ENCODE measurements at regions not wholly inside any gene's neighbourhood (a gene's known extent, or its start where the extent isn't known, plus 50 kb on each side); places are given as distances from the start of the nearest gene placed in this dataset.

GRCh38 chr11:38006466-38006865 is 1408.4 kb upstream of the RAG2 start:
- H3K79me2 ChIP-seq (replicated peaks; ENCODE audit: insufficient read depth, low read length): no peaks in the 10 kb centered on the region
- TF ChIP-seq EZH2 (IDR thresholded peaks at IDR 0.05; ENCODE audit: borderline replicate concordance, insufficient read depth, low read length, poor library complexity, severe bottlenecking) (no peak), SMC3 (conservative IDR thresholded peaks at IDR 0.05; ENCODE audit: poor library complexity) (no peak), RAD21 (conservative IDR thresholded peaks at IDR 0.05) (no peak), CTCF (IDR thresholded peaks at IDR 0.05; ENCODE audit: poor library complexity, severe bottlenecking) (no peak), POLR2AphosphoS5 (IDR thresholded peaks at IDR 0.05) (no peak), EP300 (conservative IDR thresholded peaks at IDR 0.05; ENCODE audit: poor library complexity, severe bottlenecking) (no peak), TAF1 (IDR thresholded peaks at IDR 0.05; ENCODE audit: low read depth) (no peak), REST (IDR thresholded peaks at IDR 0.05; ENCODE audit: borderline replicate concordance) (no peak), MXI1 (conservative IDR thresholded peaks at IDR 0.05; ENCODE audit: poor library complexity, severe bottlenecking) (no peak)
- H3K4me3 ChIP-seq (ENCODE audit: low read length): no peak overlapping the region

GRCh38 chr11:38005597-38005996 is 1407.6 kb upstream of the RAG2 start:
- H2AFZ ChIP-seq (ENCODE audit: low read depth, low read length): no peak overlapping the region
- no peaks in the 10 kb centered on the region for H3K9me3 ChIP-seq (ENCODE audit: low read length)
- H3K27me3 ChIP-seq (ENCODE audit: insufficient read depth, low read depth, low read length): no peaks in the 10 kb centered on the region
- H3K27ac ChIP-seq (ENCODE audit: low read length): no peak overlapping the region
- no peak overlapping the region for H3K4me2 ChIP-seq (ENCODE audit: low read length)
- TF ChIP-seq MXI1 (conservative IDR thresholded peaks at IDR 0.05; ENCODE audit: poor library complexity, severe bottlenecking) (no peak), TAF1 (IDR thresholded peaks at IDR 0.05; ENCODE audit: low read depth) (no peak), SMC3 (conservative IDR thresholded peaks at IDR 0.05; ENCODE audit: poor library complexity) (no peak), REST (IDR thresholded peaks at IDR 0.05; ENCODE audit: borderline replicate concordance) (no peak)
- no peaks in the 10 kb centered on the region for H3F3A ChIP-seq (ENCODE audit: insufficient read depth, low read length, poor library complexity, severe bottlenecking)
- no peaks in the 10 kb centered on the region for H3K79me2 ChIP-seq (replicated peaks; ENCODE audit: insufficient read depth, low read length)
- no peaks in the 10 kb centered on the region for H3K9me2 ChIP-seq (ENCODE audit: insufficient read depth, low read length)
- H3K4me3 ChIP-seq (ENCODE audit: low read length): no peak overlapping the region
- no peak overlapping the region for H3K9ac ChIP-seq (ENCODE audit: low read length)
- H3K36me3 ChIP-seq (ENCODE audit: insufficient read depth, low read length): no peaks in the 10 kb centered on the region
- no peaks in the 10 kb centered on the region for H4K20me1 ChIP-seq (ENCODE audit: insufficient read depth)

More at GRCh38 chr11:38006466-38006865, 1408.4 kb upstream of the RAG2 start:
- no peaks in the 10 kb centered on the region for H3K9me2 ChIP-seq (ENCODE audit: insufficient read depth, low read length)
- no peak overlapping the region for H3K27ac ChIP-seq (ENCODE audit: low read length)
- no peak overlapping the region for H3K9ac ChIP-seq (ENCODE audit: low read length)
- H3K9me3 ChIP-seq (ENCODE audit: low read length): no peaks in the 10 kb centered on the region
- H3K36me3 ChIP-seq (ENCODE audit: insufficient read depth, low read length): no peaks in the 10 kb centered on the region
- H4K20me1 ChIP-seq (ENCODE audit: insufficient read depth): no peaks in the 10 kb centered on the region
- H2AFZ ChIP-seq (ENCODE audit: low read depth, low read length): no peak overlapping the region
- no peaks in the 10 kb centered on the region for H3F3A ChIP-seq (ENCODE audit: insufficient read depth, low read length, poor library complexity, severe bottlenecking)
- H3K27me3 ChIP-seq (ENCODE audit: insufficient read depth, low read depth, low read length): no peaks in the 10 kb centered on the region
- H3K4me2 ChIP-seq (ENCODE audit: low read length): no peak overlapping the region
